HepG2 (cell line): ENCODE measurements at regions not wholly inside any gene's neighbourhood (a gene's known extent, or its start where the extent isn't known, plus 50 kb on each side); places are given as distances from the start of the nearest gene placed in this dataset.

Experiments
- CCAR2 ChIP-seq: fragments of 200-400 bp; formaldehyde crosslinking; optimal IDR thresholded peaks from 2 replicates; pipeline ENCODE3; 2018; ENCODE audit warnings: low read depth, mild to moderate bottlenecking, low read length, moderate library complexity
- ELF3 ChIP-seq: IDR thresholded peaks from 2 replicates; pipeline ENCODE4 v1.6.1; 2016; ENCODE audit warnings: missing genetic modification reagents, missing compliant biosample characterization
- FOXA3 ChIP-seq: IDR thresholded peaks from 2 replicates; pipeline ENCODE4 v1.6.1; 2016; ENCODE audit warnings: missing genetic modification reagents, missing compliant biosample characterization
- HDAC1 ChIP-seq: sonication (generic); formaldehyde crosslinking; IDR thresholded peaks from 2 replicates; pipeline ENCODE4 v1.5.1; 2020; ENCODE audit warnings: mild to moderate bottlenecking, missing genetic modification reagents
- KMT2A ChIP-seq: sonication (generic); formaldehyde crosslinking; IDR thresholded peaks from 2 replicates; pipeline ENCODE4 v1.4.0; 2020; ENCODE audit warnings: missing genetic modification reagents
- NONO ChIP-seq, 2 experiments: fragments of 450-650 bp in 1 of 2; sonication (generic) in 1 of 2; formaldehyde crosslinking in 1 of 2; IDR thresholded peaks in 1 of 2; conservative IDR thresholded peaks in 1 of 2; 2 replicates each; pipeline versions ENCODE4 v1.6.1 to v1.8.0; 2017 to 2022; ENCODE audit warnings: mild to moderate bottlenecking in 1 of 2, missing genetic modification reagents in 1 of 2, moderate library complexity in 1 of 2
- NR1H2 ChIP-seq: sonication (generic); formaldehyde crosslinking; IDR thresholded peaks from 2 replicates; pipeline ENCODE4 v1.8.1; 2022; ENCODE audit warnings: low read depth, missing genetic modification reagents, borderline replicate concordance
- NR2F6 ChIP-seq, 2 experiments: IDR thresholded peaks; 2 replicates each; pipeline ENCODE4 v1.6.1; 2016; ENCODE audit warnings: antibody characterized with exemption in 1 of 2, mild to moderate bottlenecking in 1 of 2
- PHB2 ChIP-seq: fragments of 450-650 bp; IDR thresholded peaks from 2 replicates; pipeline ENCODE4 v1.6.1; 2018; ENCODE audit not compliant: partially characterized antibody
- PRMT3 ChIP-seq: sonication (generic); formaldehyde crosslinking; IDR thresholded peaks from 2 replicates; pipeline ENCODE4 v1.8.1; 2022; ENCODE audit warnings: low read depth, mild to moderate bottlenecking, moderate library complexity, missing genetic modification reagents, borderline replicate concordance
- RBFOX2 ChIP-seq: fragments of 200-400 bp; formaldehyde crosslinking; IDR thresholded peaks from 2 replicates; pipeline ENCODE4 v1.6.1; 2017; ENCODE audit warnings: low read depth, mild to moderate bottlenecking, low read length
- SCMH1 ChIP-seq: sonication (generic); formaldehyde crosslinking; IDR thresholded peaks from 2 replicates; pipeline ENCODE4 v1.9.0; 2021; ENCODE audit warnings: missing genetic modification reagents, mild to moderate bottlenecking, borderline replicate concordance
- SMYD3 ChIP-seq: sonication (generic); formaldehyde crosslinking; IDR thresholded peaks from 2 replicates; pipeline ENCODE4 v1.8.1; 2023; ENCODE audit warnings: mild to moderate bottlenecking, missing genetic modification reagents
- TARDBP ChIP-seq: sonication (generic); formaldehyde crosslinking; IDR thresholded peaks from 2 replicates; pipeline ENCODE4 v1.8.0; 2022; ENCODE audit warnings: mild to moderate bottlenecking, missing genetic modification reagents
- XRCC5 ChIP-seq: fragments of 200-400 bp; formaldehyde crosslinking; optimal IDR thresholded peaks from 2 replicates; pipeline ENCODE3; 2017; ENCODE audit warnings: mild to moderate bottlenecking, low read length
- ZFP82 ChIP-seq: sonication (generic); formaldehyde crosslinking; IDR thresholded peaks from 2 replicates; pipeline ENCODE4 v1.5.1; 2020; ENCODE audit warnings: mild to moderate bottlenecking, missing genetic modification reagents, borderline replicate concordance
- ZNF549 ChIP-seq: sonication (generic); formaldehyde crosslinking; IDR thresholded peaks from 2 replicates; pipeline ENCODE4 v1.5.0; 2020; ENCODE audit warnings: missing genetic modification reagents
- ZNF616 ChIP-seq: sonication (generic); formaldehyde crosslinking; IDR thresholded peaks from 2 replicates; pipeline ENCODE4 v1.5.0; 2020; ENCODE audit warnings: low read depth, mild to moderate bottlenecking, missing genetic modification reagents
- TF ChIP-seq, protein P1 (sequence below): sonication (generic); formaldehyde crosslinking; IDR thresholded peaks from 2 replicates; pipeline ENCODE4 v1.8.0; 2022; ENCODE audit warnings: mild to moderate bottlenecking, missing genetic modification reagents, moderate library complexity
- TF ChIP-seq, protein P2 (sequence below): sonication (generic); formaldehyde crosslinking; IDR thresholded peaks from 2 replicates; pipeline ENCODE4 v1.4.0; 2020; ENCODE audit warnings: mild to moderate bottlenecking, missing genetic modification reagents
- TF ChIP-seq, protein P3 (sequence below): sonication (generic); formaldehyde crosslinking; IDR thresholded peaks from 2 replicates; pipeline ENCODE4 v1.4.0; 2020; ENCODE audit warnings: missing genetic modification reagents, borderline replicate concordance
- TF ChIP-seq, protein P4 (sequence below): IDR thresholded peaks from 2 replicates; pipeline ENCODE4 v1.6.1; 2018; ENCODE audit warnings: missing genetic modification reagents

DNA sequence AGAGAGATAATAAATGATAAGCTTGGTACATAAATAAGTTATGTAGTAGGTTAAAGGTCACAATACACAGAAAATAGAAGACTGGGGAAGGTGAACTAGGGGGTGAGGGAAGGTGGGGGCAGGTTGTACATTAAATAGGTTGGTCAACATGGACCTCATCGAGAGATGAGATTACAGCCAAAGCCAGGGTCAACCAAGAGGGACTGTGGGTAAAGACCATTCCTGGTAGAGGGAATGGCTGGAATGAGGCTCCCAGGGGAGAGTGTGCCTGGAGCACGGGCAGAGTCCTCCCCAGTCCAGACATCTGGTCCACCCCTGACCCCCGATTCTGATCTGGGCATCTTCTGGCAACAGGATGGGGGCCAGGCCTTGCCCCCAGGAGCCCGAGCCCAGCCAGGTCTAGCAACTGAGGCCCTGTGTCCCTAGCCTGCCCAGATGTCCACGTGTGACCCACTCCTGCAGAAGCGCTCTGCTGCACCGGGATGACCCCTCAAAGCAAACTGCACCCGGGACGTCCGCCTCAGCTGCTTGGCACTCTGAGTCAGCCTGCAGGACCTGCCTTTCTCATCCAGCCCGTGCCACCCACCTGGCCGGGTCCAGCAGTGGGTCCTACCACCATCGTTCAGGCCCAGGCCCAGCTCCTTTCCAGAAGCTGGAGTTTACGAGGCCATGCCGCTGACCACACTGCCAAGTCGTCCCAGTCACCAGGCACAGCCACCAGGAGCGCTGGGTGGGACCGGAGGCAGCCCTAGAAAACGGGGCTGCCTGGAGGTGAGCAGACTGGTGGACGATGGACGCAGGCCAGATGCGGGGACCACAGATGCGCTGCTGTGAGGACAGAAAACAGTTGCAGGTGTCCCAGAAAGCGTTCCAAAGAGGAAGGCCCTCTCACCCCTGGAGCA is 56.2 kb upstream of the ID2 start (continued):
- no peak for TF ChIP-seq SCMH1 (CRISPR knock-in tag)
- TF ChIP-seq PHB2: no peak
- TF ChIP-seq XRCC5: peak; percentile 52
- peak; percentile 86 for TF ChIP-seq RBFOX2
- TF ChIP-seq NR2F6 (IDR thresholded peaks at IDR 0.05): peak; percentile 99
- peak; percentile 96 for TF ChIP-seq NR2F6 (CRISPR knock-in tag; IDR thresholded peaks at IDR 0.05)
- peak; percentile 78 for TF ChIP-seq HDAC1 (CRISPR knock-in tag)
- TF ChIP-seq ZNF616: peak; percentile 79; the same call in 1 of the 2 replicates
- TF ChIP-seq KMT2A: peak; percentile 83
- no peak for TF ChIP-seq ZNF549
- TF ChIP-seq FOXA3 (CRISPR knock-in tag): peak; percentile 95
- TF ChIP-seq, protein P1, sequence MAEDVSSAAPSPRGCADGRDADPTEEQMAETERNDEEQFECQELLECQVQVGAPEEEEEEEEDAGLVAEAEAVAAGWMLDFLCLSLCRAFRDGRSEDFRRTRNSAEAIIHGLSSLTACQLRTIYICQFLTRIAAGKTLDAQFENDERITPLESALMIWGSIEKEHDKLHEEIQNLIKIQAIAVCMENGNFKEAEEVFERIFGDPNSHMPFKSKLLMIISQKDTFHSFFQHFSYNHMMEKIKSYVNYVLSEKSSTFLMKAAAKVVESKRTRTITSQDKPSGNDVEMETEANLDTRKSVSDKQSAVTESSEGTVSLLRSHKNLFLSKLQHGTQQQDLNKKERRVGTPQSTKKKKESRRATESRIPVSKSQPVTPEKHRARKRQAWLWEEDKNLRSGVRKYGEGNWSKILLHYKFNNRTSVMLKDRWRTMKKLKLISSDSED (CRISPR knock-in tag): peak; percentile 95
- TF ChIP-seq, protein P2, sequence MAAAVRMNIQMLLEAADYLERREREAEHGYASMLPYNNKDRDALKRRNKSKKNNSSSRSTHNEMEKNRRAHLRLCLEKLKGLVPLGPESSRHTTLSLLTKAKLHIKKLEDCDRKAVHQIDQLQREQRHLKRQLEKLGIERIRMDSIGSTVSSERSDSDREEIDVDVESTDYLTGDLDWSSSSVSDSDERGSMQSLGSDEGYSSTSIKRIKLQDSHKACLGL: peak; percentile 96
- TF ChIP-seq ZFP82 (CRISPR knock-in tag): peak; percentile 80; the same call in 1 of the 2 replicates
- TF ChIP-seq ELF3 (CRISPR knock-in tag): peak; percentile 87
- TF ChIP-seq, protein P3, sequence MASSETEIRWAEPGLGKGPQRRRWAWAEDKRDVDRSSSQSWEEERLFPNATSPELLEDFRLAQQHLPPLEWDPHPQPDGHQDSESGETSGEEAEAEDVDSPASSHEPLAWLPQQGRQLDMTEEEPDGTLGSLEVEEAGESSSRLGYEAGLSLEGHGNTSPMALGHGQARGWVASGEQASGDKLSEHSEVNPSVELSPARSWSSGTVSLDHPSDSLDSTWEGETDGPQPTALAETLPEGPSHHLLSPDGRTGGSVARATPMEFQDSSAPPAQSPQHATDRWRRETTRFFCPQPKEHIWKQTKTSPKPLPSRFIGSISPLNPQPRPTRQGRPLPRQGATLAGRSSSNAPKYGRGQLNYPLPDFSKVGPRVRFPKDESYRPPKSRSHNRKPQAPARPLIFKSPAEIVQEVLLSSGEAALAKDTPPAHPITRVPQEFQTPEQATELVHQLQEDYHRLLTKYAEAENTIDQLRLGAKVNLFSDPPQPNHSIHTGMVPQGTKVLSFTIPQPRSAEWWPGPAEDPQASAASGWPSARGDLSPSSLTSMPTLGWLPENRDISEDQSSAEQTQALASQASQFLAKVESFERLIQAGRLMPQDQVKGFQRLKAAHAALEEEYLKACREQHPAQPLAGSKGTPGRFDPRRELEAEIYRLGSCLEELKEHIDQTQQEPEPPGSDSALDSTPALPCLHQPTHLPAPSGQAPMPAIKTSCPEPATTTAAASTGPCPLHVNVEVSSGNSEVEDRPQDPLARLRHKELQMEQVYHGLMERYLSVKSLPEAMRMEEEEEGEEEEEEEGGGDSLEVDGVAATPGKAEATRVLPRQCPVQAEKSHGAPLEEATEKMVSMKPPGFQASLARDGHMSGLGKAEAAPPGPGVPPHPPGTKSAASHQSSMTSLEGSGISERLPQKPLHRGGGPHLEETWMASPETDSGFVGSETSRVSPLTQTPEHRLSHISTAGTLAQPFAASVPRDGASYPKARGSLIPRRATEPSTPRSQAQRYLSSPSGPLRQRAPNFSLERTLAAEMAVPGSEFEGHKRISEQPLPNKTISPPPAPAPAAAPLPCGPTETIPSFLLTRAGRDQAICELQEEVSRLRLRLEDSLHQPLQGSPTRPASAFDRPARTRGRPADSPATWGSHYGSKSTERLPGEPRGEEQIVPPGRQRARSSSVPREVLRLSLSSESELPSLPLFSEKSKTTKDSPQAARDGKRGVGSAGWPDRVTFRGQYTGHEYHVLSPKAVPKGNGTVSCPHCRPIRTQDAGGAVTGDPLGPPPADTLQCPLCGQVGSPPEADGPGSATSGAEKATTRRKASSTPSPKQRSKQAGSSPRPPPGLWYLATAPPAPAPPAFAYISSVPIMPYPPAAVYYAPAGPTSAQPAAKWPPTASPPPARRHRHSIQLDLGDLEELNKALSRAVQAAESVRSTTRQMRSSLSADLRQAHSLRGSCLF (CRISPR knock-in tag): no peak
- TF ChIP-seq SMYD3 (CRISPR knock-in tag): no peak
- TF ChIP-seq NONO (IDR thresholded peaks at IDR 0.05): no peak
- peak; percentile 63 for TF ChIP-seq NONO (CRISPR knock-in tag; conservative IDR thresholded peaks at IDR 0.05)
- 0 out of 2 replicates have a peak, but pooled peaks have one; percentile 63 for TF ChIP-seq NR1H2 (CRISPR knock-in tag)
- TF ChIP-seq TARDBP (CRISPR knock-in tag): peak; percentile 90
- no peak for TF ChIP-seq CCAR2
- peak; percentile 63 for TF ChIP-seq PRMT3 (CRISPR knock-in tag)
- TF ChIP-seq, protein P4, sequence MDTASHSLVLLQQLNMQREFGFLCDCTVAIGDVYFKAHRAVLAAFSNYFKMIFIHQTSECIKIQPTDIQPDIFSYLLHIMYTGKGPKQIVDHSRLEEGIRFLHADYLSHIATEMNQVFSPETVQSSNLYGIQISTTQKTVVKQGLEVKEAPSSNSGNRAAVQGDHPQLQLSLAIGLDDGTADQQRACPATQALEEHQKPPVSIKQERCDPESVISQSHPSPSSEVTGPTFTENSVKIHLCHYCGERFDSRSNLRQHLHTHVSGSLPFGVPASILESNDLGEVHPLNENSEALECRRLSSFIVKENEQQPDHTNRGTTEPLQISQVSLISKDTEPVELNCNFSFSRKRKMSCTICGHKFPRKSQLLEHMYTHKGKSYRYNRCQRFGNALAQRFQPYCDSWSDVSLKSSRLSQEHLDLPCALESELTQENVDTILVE (CRISPR knock-in tag): peak; percentile 87
